Adrenal gland (tissue), 9 donors: ENCODE measurements at regions not wholly inside any gene's neighbourhood (a gene's known extent, or its start where the extent isn't known, plus 50 kb on each side); places are given as distances from the start of the nearest gene placed in this dataset.

ENCODE experiments used
- DNase-seq, 7 donors: peaks; one replicate each; pipeline ENCODE4 v3.0.0-alpha.2; 2019 to 2020
- H3K27ac ChIP-seq, 5 donors: fragments of 200-600 bp; sonication (generic) in 4 of 5; 1 replicate in 3 of 5; 2 replicates in 2 of 5; pipeline versions ENCODE4 v1.5.1 to v1.8.0; 2016 to 2020; ENCODE audit warnings: mild to moderate bottlenecking in 1 of 5
- H3K27me3 ChIP-seq: fragments of 200-600 bp; 2 replicates; pipeline ENCODE4 v1.8.0; 2021
- H3K36me3 ChIP-seq, 2 donors: fragments of 200-600 bp; replicated peaks in 1 of 2; 1 replicate in 1 of 2; 2 replicates in 1 of 2; pipeline versions ENCODE4 v1.5.1 to v1.8.0; 2018 to 2022
- H3K4me1 ChIP-seq, 2 donors: fragments of 200-600 bp; replicated peaks in 1 of 2; 1 replicate in 1 of 2; 2 replicates in 1 of 2; pipeline versions ENCODE4 v1.5.1 to v1.8.0; 2018 to 2021
- H3K4me3 ChIP-seq, 4 donors: fragments of 200-600 bp; sonication (generic) in 3 of 4; one replicate each; pipeline ENCODE4 v1.5.1; 2016 to 2018
- H3K9me3 ChIP-seq, 3 donors: fragments of 200-600 bp; sonication (generic) in 1 of 3; replicated peaks in 1 of 3; 1 replicate in 2 of 3; 2 replicates in 1 of 3; pipeline versions ENCODE4 v1.5.1 to v1.8.0; 2016 to 2021
- POLR2A ChIP-seq, 2 donors: fragments of 450-650 bp; IDR thresholded peaks; one replicate each; pipeline ENCODE4 v1.6.1; 2017; ENCODE audit warnings: antibody characterized with exemption in 2 of 2, mild to moderate bottlenecking in 2 of 2, moderate library complexity in 1 of 2
- WGBS, 4 donors: extraction: QIAGEN DNeasy Blood & Tissue Kit in 2 of 4; methylation state at CpG; one replicate each; pipeline versions ENCODE4 v1.1.5 to v1.1.7; 2013 to 2017; 5-methylcytosine and 5-hydroxymethylcytosine counted together
- intact Hi-C, 2 donors: fragments of 100-400 bp; cut with DNase I; formaldehyde crosslinking; loops; one replicate each; pipeline versions ENCODE4 v1.14.1 to v1.15.0; 2022 to 2023
- small RNA-seq, 2 donors: library from RNA; depleted of rRNA; stranded (forward); fragments of <200 nt; gene quantifications; one replicate each; pipeline ENCODE3, GENCODE V24; 2016
- TF ChIP-seq, protein P1 (sequence below), 6 experiments: fragments of 450-650 bp in 4 of 6; fragments of 200-600 bp in 2 of 6; sonication (generic) in 1 of 6; IDR thresholded peaks; 1 replicate in 5 of 6; 2 replicates in 1 of 6; pipeline versions ENCODE4 v1.5.1 to v1.8.0; 2016 to 2021; ENCODE audit warnings: antibody characterized with exemption in 6 of 6, mild to moderate bottlenecking in 2 of 6, moderate library complexity in 1 of 6
- donor health status: healthy with polysubstance abuse.
- donor health status: Bipolar disorder and iron deficiency.
- donor health status: DM: yes; HTN: yes; CAD: no.
- donor health status: DM: no; HTN: no; CAD: no.
- donor health status: DM: no; HTN: no; CAD: no.

DNA sequence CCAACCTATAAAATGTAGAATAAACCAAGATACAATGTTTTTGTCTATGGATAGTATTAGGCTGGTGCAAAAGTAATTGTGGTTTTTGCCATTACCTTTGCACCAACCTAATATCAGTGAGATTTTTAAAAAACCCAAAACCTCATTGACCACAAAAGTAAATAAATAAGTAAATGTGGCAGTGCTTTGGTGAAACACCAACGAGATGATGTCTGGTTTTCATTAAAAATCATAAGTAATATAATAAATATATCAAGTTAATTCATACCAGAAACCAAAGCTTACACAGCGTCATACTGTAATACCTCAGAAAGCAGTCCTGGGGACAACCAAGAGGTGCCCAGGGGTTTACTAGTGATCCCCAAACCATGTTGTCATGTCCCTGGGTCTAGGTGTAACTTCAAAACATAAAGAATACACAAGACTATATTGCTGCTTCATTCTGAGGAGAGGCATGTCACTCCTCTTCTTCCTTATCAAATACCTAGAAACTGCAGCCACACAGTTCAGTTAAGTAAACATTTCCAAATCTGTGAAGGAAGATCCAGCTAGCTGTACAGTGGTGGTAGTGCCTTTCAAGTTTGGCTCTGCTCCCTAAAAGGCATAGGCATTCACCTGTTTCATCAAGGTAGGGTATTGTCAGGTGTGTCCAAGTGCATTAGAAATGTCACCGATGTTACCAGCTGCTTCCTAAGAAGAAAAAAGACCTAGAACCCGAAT is 51.6 kb upstream of the ZC3H11B start:
- intact Hi-C loops = no loop called here
- DNase-seq = no peak
- Histone ChIP-seq H3K36me3 (no peaks in the 10 kb centered on the region), H3K27ac (no peak overlapping the region), H3K4me1 (peaks cover 0 to 14% of the 10 kb centered on the region in 2 donors), H3K9me3 (no peaks in the 10 kb centered on the region), H3K4me3 (no peak overlapping the region), H3K27me3 (no peaks in the 10 kb centered on the region)
- 71 to 83% (median 81%) methylated on average over 4 of the region's 4 CpGs for WGBS, 4 donors
- no peak for TF ChIP-seq POLR2A (IDR thresholded peaks at IDR 0.05)
- TF ChIP-seq, protein P1, sequence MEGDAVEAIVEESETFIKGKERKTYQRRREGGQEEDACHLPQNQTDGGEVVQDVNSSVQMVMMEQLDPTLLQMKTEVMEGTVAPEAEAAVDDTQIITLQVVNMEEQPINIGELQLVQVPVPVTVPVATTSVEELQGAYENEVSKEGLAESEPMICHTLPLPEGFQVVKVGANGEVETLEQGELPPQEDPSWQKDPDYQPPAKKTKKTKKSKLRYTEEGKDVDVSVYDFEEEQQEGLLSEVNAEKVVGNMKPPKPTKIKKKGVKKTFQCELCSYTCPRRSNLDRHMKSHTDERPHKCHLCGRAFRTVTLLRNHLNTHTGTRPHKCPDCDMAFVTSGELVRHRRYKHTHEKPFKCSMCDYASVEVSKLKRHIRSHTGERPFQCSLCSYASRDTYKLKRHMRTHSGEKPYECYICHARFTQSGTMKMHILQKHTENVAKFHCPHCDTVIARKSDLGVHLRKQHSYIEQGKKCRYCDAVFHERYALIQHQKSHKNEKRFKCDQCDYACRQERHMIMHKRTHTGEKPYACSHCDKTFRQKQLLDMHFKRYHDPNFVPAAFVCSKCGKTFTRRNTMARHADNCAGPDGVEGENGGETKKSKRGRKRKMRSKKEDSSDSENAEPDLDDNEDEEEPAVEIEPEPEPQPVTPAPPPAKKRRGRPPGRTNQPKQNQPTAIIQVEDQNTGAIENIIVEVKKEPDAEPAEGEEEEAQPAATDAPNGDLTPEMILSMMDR (IDR thresholded peaks at IDR 0.05) = no peak

Small RNAs in the stretch of these regions (small RNA-seq; reads per million reads assigned to genes)
- 0 reads per million in 2 donors for gene RNA5SP76
